ENCODE measurements at regions not wholly inside any gene's neighbourhood (a gene's known extent, or its start where the extent isn't known, plus 50 kb on each side); places are given as distances from the start of the nearest gene placed in this dataset.

- DNase-seq: no peak
- H3K9me3 Mint-ChIP-seq: no peaks in the 10 kb centered on the region
- no peak overlapping the region for H3K4me3 Mint-ChIP-seq
- H3K36me3 Mint-ChIP-seq (ENCODE audit: low read depth): no peaks in the 10 kb centered on the region
- H3K27me3 Mint-ChIP-seq (ENCODE audit: low read depth, poor library complexity): no peaks in the 10 kb centered on the region
- no peak for TF ChIP-seq CTCF (IDR thresholded peaks at IDR 0.05)
- H3K4me1 Mint-ChIP-seq: peaks cover 4% of the 10 kb centered on the region
- no peak overlapping the region for H3K27ac Mint-ChIP-seq
These were observed 232.1 kb downstream of the LMO4 start for GRCh38 chr1:87560601-87561360.

- Mint-ChIP-seq H3K27me3 (ENCODE audit: low read depth, poor library complexity) (peaks cover 3% of the 10 kb centered on the region), H3K9me3 (no peaks in the 10 kb centered on the region), H3K27ac (no peak overlapping the region), H3K4me1 (peaks cover 6% of the 10 kb centered on the region), H3K4me3 (no peak overlapping the region), H3K36me3 (ENCODE audit: low read depth) (no peaks in the 10 kb centered on the region)
- TF ChIP-seq CTCF (IDR thresholded peaks at IDR 0.05): no peak
- no peak for DNase-seq
These were observed 234.5 kb downstream of the LMO4 start for GRCh38 chr1:87563211-87563610.

GRCh38 chr1:87565861-87566260, 237.2 kb downstream of the LMO4 start:
- no peaks in the 10 kb centered on the region for H3K36me3 Mint-ChIP-seq (ENCODE audit: low read depth)
- H3K9me3 Mint-ChIP-seq: no peaks in the 10 kb centered on the region
- no peak for DNase-seq
- no peak overlapping the region for H3K27ac Mint-ChIP-seq
- H3K4me3 Mint-ChIP-seq: no peak overlapping the region
- no peak for TF ChIP-seq CTCF (IDR thresholded peaks at IDR 0.05)
- peaks cover 4% of the 10 kb centered on the region for H3K27me3 Mint-ChIP-seq (ENCODE audit: low read depth, poor library complexity)
- peaks cover 6% of the 10 kb centered on the region for H3K4me1 Mint-ChIP-seq

GRCh38 chr1:87568005-87568404, 239.3 kb downstream of the LMO4 start:
- peaks cover 3% of the 10 kb centered on the region for H3K9me3 Mint-ChIP-seq
- no peaks in the 10 kb centered on the region for H3K36me3 Mint-ChIP-seq (ENCODE audit: low read depth)
- H3K4me1 Mint-ChIP-seq: peaks cover 6% of the 10 kb centered on the region
- no peak for DNase-seq
- no peak overlapping the region for H3K27ac Mint-ChIP-seq
- peaks cover 4% of the 10 kb centered on the region for H3K27me3 Mint-ChIP-seq (ENCODE audit: low read depth, poor library complexity)
- H3K4me3 Mint-ChIP-seq: no peak overlapping the region
- no peak for TF ChIP-seq CTCF (IDR thresholded peaks at IDR 0.05)

GRCh38 chr1:87568911-87569310, 240.2 kb downstream of the LMO4 start:
- no peak for TF ChIP-seq CTCF (IDR thresholded peaks at IDR 0.05)
- peaks cover 4% of the 10 kb centered on the region for H3K27me3 Mint-ChIP-seq (ENCODE audit: low read depth, poor library complexity)
- peaks cover 3% of the 10 kb centered on the region for H3K9me3 Mint-ChIP-seq
- no peak overlapping the region for H3K27ac Mint-ChIP-seq
- DNase-seq: no peak
- H3K4me3 Mint-ChIP-seq: no peak overlapping the region
- H3K4me1 Mint-ChIP-seq: peaks cover 6% of the 10 kb centered on the region
- H3K36me3 Mint-ChIP-seq (ENCODE audit: low read depth): no peaks in the 10 kb centered on the region

GRCh38 chr1:87572008-87572407, 243.3 kb downstream of the LMO4 start:
- no peaks in the 10 kb centered on the region for H3K4me1 Mint-ChIP-seq
- TF ChIP-seq CTCF (IDR thresholded peaks at IDR 0.05): no peak
- peaks cover 3% of the 10 kb centered on the region for H3K9me3 Mint-ChIP-seq
- H3K27me3 Mint-ChIP-seq (ENCODE audit: low read depth, poor library complexity): peaks cover 4% of the 10 kb centered on the region
- H3K36me3 Mint-ChIP-seq (ENCODE audit: low read depth): no peaks in the 10 kb centered on the region
- no peak overlapping the region for H3K27ac Mint-ChIP-seq
- no peak overlapping the region for H3K4me3 Mint-ChIP-seq
- no peak for DNase-seq
